ENCODE measurements at regions not wholly inside any gene's neighbourhood (a gene's known extent, or its start where the extent isn't known, plus 50 kb on each side); places are given as distances from the start of the nearest gene placed in this dataset.

- Histone ChIP-seq H3K4me3 (no peak overlapping the region), H3K27me3 (no peaks in the 10 kb centered on the region), H3K9me3 (no peaks in the 10 kb centered on the region), H3K4me1 (no peaks in the 10 kb centered on the region), H3K36me3 (no peaks in the 10 kb centered on the region), H3K27ac (no peak overlapping the region)
- intact Hi-C loops (cut with DNase I), result no loop called here
- no peak for TF ChIP-seq CTCF (IDR thresholded peaks at IDR 0.05)
- no peak for DNase-seq (ENCODE audit: low spot score in 2 of 2)
Observed at GRCh38 chr18:51458861-51459260, 261.4 kb upstream of the MEX3C start.

GRCh38 chr18:51461956-51462355, 264.5 kb upstream of the MEX3C start:
- Histone ChIP-seq H3K27me3 (no peaks in the 10 kb centered on the region), H3K9me3 (no peaks in the 10 kb centered on the region), H3K4me1 (no peaks in the 10 kb centered on the region), H3K27ac (no peak overlapping the region), H3K36me3 (no peaks in the 10 kb centered on the region), H3K4me3 (no peak overlapping the region)
- DNase-seq (ENCODE audit: low spot score in 2 of 2), result no peak
- intact Hi-C loops (cut with DNase I), result no loop called here
- TF ChIP-seq CTCF (IDR thresholded peaks at IDR 0.05), result no peak

- DNase-seq (ENCODE audit: low spot score in 2 of 2), result no peak
- H3K4me3 ChIP-seq, result no peak overlapping the region
Observed at GRCh38 chr18:51463483-51464136, 266.1 kb upstream of the MEX3C start.

GRCh38 chr18:51478908-51479307, 281.4 kb upstream of the MEX3C start:
- H3K4me1 ChIP-seq, result no peaks in the 10 kb centered on the region
- TF ChIP-seq CTCF (IDR thresholded peaks at IDR 0.05), result no peak
- intact Hi-C loops (cut with DNase I), result no loop called here
- no peaks in the 10 kb centered on the region for H3K27me3 ChIP-seq
- H3K4me3 ChIP-seq, result no peak overlapping the region
- no peak for DNase-seq (ENCODE audit: low spot score in 2 of 2)
- H3K27ac ChIP-seq, result no peak overlapping the region
- no peaks in the 10 kb centered on the region for H3K9me3 ChIP-seq
- H3K36me3 ChIP-seq, result no peaks in the 10 kb centered on the region

More at GRCh38 chr18:51463483-51464136, 266.1 kb upstream of the MEX3C start:
- Histone ChIP-seq H3K4me1 (no peaks in the 10 kb centered on the region), H3K36me3 (no peaks in the 10 kb centered on the region), H3K9me3 (no peaks in the 10 kb centered on the region), H3K27ac (no peak overlapping the region), H3K27me3 (no peaks in the 10 kb centered on the region)
- intact Hi-C loops (cut with DNase I), result no loop called here
- no peak for TF ChIP-seq CTCF (IDR thresholded peaks at IDR 0.05)

- no peak for TF ChIP-seq CTCF (IDR thresholded peaks at IDR 0.05)
- H3K9me3 ChIP-seq, result no peaks in the 10 kb centered on the region
- intact Hi-C loops (cut with DNase I), result no loop called here
Observed at GRCh38 chr18:51479736-51480135, 282.3 kb upstream of the MEX3C start.

More at GRCh38 chr18:51479736-51480135, 282.3 kb upstream of the MEX3C start:
- H3K27me3 ChIP-seq, result no peaks in the 10 kb centered on the region
- no peaks in the 10 kb centered on the region for H3K36me3 ChIP-seq
- no peaks in the 10 kb centered on the region for H3K4me1 ChIP-seq
- no peak overlapping the region for H3K4me3 ChIP-seq
- H3K27ac ChIP-seq, result no peak overlapping the region
- DNase-seq (ENCODE audit: low spot score in 2 of 2), result no peak

Data from ascending aorta (tissue), 2 donors.